NCI-H748 (cell line): ENCODE measurements at regions not wholly inside any gene's neighbourhood (a gene's known extent, or its start where the extent isn't known, plus 50 kb on each side); places are given as distances from the start of the nearest gene placed in this dataset.

ENCODE experiments used
- DNase-seq: peaks from one replicate; lab custom pipeline; 2025; ENCODE audit not compliant: unreplicated experiment; lab: John Stamatoyannopoulos, UW

- DNase-seq, result no peak
These were observed 785.4 kb downstream of the UQCRFS1 start for GRCh38 chr19:28427376-28428083.

GRCh38 chr19:28426730-28427225 is 786.2 kb downstream of the UQCRFS1 start:
- no peak for DNase-seq

GRCh38 chr19:28426110-28426729 is 786.7 kb downstream of the UQCRFS1 start:
- no peak for DNase-seq

- DNase-seq, result no peak
These were observed 787.7 kb downstream of the UQCRFS1 start for GRCh38 chr19:28425046-28425931.

GRCh38 chr19:28424662-28425045 is 788.3 kb downstream of the UQCRFS1 start:
- no peak for DNase-seq

- no peak for DNase-seq
These were observed 788.9 kb downstream of the UQCRFS1 start for GRCh38 chr19:28424077-28424476.

GRCh38 chr19:28422791-28423650 is 789.9 kb downstream of the UQCRFS1 start:
- no peak for DNase-seq

GRCh38 chr19:28422046-28422445 is 790.9 kb downstream of the UQCRFS1 start:
- no peak for DNase-seq

GRCh38 chr19:28420811-28421550 is 792.0 kb downstream of the UQCRFS1 start:
- no peak for DNase-seq

GRCh38 chr19:28419312-28419711 is 793.6 kb downstream of the UQCRFS1 start:
- DNase-seq, result no peak

- no peak for DNase-seq
These were observed 795.6 kb downstream of the UQCRFS1 start for GRCh38 chr19:28417361-28417760.

GRCh38 chr19:28416245-28416644 is 796.7 kb downstream of the UQCRFS1 start:
- DNase-seq, result no peak

- DNase-seq, result no peak
These were observed 798.2 kb downstream of the UQCRFS1 start for GRCh38 chr19:28414748-28415147.

- no peak for DNase-seq
These were observed 803.1 kb downstream of the UQCRFS1 start for GRCh38 chr19:28409859-28410258.

GRCh38 chr19:28406966-28407365 is 806.0 kb downstream of the UQCRFS1 start:
- no peak for DNase-seq

GRCh38 chr19:28405346-28405742 is 807.6 kb downstream of the UQCRFS1 start:
- DNase-seq, result peak; percentile 75

- no peak for DNase-seq
These were observed 808.5 kb downstream of the UQCRFS1 start for GRCh38 chr19:28404472-28404871.

GRCh38 chr19:28403690-28404089 is 809.3 kb downstream of the UQCRFS1 start:
- DNase-seq, result no peak

- no peak for DNase-seq
These were observed 810.2 kb downstream of the UQCRFS1 start for GRCh38 chr19:28402701-28403290.
